CD1c-positive myeloid dendritic cell (primary cell): ENCODE measurements at regions not wholly inside any gene's neighbourhood (a gene's known extent, or its start where the extent isn't known, plus 50 kb on each side); places are given as distances from the start of the nearest gene placed in this dataset.

Source experiments
- DNase-seq: peaks from one replicate; pipeline ENCODE4 v3.0.0-alpha.2; 2016; ENCODE audit errors: extremely low spot score

DNA sequence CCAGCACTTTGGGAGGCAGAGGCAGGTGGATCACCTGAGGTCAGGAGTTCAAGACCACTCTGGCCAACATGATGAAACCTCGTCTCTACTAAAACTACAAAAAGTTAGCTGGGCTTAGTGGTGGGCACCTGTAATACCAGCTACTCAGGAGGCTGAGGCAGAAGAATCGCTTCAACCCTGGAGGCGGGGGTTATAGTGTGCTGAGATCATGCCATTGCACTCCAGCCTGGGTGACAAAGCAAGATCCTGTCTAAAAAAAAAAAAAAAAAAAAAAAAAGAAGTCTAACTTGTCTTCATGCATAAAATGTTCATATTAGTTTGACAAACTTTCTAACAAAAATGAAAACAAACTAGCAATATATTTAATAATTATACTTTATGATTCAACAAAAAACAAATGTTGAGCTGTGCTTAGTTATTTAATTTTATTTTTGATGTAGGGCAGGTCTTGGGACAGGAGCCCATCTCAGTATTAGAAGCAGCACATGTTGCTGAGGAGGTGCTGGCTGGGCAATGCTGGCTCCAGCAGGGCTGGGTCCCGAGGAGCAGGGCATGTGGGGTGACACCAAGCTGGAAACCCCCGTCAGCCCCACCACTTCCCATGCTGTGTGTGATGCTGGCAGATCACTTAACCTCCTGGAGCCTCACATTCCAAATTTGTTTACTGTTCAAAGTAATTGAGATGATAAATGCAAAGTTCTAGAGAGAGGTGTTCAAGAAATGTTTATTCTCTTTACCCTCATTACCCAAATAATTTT is 335.3 kb upstream of the KLF6 start:
- peak; percentile 49 for DNase-seq

DNA sequence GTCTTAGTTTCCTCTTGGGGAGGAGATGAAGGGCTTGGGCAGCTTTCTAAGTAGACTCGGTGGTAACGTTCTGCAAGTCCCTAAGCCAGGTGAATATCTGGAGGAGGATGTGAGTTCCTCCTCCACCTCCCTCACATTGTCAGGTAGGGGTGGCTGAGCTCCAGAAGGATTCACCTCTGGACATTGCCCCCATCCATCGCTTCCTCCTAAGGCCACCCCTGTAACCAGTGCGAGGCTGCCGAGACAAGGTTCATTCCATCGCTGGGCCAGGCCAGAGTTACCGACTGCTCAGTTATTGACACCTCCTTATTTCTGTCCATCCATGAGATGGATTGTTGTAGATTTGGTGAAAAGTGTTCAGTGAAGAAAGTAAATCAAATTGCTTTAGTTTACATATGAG is 334.1 kb upstream of the KLF6 start:
- no peak for DNase-seq

DNA sequence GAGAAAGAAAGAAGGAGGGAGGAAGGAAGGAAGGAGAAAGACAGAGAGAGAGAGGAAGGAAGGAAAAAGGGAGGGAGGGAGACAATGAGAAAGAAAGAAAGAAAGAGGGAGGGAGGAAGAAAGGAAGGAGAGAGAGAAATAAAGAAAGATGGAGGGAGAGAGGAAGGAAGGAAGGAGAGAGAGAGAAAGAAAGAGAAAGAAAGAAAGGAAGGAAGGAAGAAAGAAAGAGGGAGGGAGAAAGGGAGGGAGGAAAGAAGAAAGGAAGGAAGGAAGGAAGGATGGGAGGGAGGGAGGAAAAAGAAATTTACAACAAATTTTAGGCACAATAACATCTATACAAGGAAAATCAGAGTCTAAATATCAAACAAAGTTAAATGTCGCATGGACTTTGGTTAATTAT is 332.6 kb upstream of the KLF6 start:
- no peak for DNase-seq

DNA sequence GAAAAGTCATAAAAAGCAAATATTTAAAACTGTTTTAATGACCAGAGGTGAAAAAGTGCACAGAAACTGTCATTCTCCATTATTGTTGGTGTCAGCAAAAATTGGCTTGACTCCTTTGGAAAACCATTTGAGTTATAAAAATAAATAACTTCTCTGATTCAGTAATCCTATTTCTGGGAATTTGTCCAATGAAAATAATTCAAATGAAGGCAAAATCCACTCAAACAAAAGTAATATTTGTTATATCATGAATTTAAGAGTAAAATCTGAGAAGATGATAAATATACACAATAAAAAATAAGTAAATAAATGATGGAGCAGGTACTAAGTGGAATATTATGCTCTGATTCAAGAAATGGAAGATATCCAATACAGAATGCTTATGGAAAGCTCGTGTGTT is 326.6 kb upstream of the KLF6 start:
- no peak for DNase-seq

DNA sequence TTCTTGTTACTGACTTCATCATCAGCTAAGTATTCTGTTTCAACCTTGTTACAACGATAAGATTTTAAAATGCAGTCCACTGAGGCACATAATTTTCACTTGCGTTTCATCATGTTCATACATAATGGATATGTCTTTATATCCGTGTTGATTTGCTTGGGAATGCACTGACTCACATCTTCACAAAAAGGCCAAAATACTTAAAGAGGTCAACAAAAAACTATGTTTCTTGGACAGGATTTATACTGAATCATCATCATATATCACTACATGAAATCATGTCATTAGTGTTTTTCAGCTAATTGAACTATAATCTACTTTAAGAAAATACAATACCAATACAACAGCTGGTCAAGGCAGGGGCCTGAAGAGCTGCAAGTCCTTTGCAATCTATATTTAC is 324.5 kb upstream of the KLF6 start:
- no peak for DNase-seq

DNA sequence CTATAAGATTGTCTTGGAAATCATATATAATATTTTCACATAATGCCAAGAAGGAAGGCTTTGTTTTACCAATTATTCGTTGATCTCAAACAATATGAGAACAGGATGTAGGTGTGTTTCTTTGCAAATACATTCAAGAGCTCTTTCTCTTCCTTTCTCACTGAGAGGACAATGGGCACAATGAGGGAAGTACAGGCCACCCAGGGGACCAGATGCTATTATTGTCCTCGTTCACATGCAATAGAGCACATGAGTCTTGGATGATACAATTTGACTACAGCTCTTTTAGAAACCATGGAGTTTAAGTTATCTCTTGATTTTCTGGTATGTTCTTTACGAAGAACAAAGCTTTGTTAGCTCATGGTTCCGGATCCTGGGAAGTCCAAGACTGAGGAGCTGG is 323.7 kb upstream of the KLF6 start:
- no peak for DNase-seq

DNA sequence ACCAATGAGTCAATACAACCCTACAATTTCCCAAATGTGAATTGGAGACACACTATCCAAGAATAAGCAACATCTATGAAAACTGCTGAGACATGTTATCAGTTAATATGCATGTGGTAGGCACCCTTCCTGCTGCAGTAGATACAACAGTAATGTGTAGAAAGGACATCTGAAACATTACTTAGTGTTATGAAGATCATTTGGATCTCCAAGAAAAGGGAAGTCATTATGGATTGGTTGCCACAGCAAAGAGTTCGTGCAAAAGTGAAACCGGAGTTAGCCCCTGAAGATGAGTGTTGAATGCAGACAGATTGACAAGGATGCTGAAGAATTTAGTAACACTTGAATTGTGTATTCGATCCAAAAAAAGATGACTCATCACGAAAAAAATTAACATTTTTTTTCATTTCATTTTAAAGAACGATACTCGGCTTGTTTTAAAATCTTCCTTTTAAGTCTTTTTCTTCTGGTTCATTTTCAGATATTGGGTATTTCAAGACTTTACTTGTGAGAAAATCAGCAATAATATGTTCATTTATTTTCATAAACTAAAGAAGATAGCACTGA is 322.4 kb upstream of the KLF6 start:
- peak; percentile 71 for DNase-seq

DNA sequence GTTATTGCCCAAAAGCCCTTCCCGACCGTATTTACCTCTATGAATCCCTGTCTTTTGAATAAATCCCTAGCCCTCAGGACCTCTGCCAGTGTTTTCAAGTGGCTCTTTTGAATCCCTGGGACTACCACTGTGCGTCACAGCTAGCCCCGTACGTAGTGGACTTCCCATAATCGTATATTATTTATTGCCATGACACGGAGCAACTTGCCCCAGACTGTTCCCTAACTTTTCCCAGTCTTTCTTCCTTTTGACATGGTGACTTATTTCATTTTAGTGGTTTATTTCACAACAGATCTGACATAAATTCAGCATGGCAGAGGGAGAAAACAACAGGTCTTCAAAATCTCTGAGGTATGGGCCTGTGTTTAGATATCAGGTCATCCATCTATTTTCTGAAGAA is 318.6 kb upstream of the KLF6 start:
- no peak for DNase-seq

DNA sequence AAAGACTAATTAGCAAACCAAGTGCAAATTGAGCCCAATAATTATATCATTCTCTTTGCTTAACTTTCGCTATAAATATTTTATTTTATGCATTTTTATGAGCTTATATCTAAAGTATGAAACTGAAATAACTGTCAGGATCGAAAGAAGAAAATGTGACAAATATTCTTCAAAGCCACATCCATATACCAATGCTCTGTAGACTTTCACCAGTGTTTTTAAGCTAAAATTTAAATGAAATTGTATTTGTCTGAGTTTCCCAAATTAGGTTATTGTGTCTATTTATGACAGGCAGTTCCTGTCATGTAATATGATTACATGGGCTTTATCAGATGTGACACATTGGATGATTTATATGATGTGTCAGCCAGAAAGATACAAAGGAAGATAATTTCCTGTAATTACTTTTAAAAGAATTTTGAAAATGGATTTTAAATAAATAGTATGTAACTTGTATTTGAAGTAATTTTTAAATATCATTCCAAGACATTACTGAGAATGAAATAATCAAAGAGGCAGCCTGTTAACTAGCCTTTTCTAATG is 317.9 kb upstream of the KLF6 start:
- DNase-seq, result no peak

DNA sequence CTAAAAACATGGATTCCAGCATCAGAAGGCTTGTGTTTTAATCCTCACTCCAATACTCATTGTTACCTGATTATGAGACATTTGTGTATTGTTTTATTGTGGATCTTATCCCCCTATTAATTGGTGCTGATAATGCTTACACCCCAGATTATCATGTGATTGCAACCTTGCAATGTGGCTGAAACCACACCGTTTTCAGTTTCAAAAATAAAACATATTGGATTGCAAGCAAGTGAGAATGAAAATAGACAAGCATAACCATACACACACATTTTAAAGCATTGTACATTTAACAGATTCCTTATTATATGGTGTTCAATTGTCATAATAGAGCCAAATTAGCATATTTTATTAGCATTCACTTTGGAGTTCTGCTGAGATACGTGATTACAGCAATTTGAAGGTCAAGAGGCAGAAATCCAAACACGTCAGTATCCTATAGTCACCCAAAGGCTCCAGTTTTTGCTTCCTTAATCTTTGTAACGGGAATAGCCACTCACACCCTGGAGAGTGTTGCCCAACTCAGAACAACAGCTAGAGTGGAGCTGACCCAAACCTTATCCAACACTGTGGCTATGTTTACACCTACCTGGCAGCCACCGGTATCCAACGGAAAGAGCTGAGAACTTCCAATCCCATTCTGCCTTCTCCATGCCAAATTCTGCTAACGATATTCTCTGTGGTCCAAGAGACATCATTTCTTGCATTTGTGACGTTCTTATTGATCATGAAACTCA is 317.1 kb upstream of the KLF6 start:
- DNase-seq, result no peak

DNA sequence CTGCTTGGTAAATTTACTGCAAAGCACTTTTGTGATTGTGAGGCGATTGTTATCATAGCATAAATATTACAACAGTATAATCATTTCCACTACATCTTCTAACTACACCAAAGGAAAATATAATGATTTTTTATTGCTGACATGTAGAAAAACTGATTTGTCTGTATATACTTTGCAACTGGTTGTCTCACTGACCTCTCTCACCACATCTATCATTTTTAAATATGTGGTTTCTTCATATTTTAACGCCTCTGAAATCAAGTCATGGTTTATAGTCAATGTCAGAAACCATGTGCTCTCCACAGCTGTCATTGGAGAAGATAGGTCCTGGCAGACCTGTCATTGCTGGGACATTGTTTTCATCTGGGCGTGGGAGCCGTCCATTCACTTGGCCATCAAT is 315.4 kb upstream of the KLF6 start:
- DNase-seq, result no peak

DNA sequence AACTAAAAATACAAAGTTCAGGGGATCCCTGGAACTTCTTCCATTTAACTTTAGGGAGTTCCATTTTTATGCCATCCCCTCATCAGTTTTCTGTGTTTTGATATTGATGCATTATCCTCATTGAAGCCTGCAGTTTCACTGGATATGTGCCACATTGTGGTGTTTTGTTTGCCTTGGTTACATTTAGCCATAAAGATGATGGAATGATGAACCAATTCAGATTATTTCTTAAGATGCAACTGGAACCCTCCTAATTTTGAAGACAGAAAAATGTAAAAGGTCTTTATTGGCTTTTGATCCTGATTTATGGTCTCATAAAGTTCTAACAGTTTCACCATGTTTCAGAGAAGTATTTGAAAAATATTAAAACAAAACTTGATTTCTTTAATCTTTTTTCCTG is 314.2 kb upstream of the KLF6 start:
- no peak for DNase-seq

DNA sequence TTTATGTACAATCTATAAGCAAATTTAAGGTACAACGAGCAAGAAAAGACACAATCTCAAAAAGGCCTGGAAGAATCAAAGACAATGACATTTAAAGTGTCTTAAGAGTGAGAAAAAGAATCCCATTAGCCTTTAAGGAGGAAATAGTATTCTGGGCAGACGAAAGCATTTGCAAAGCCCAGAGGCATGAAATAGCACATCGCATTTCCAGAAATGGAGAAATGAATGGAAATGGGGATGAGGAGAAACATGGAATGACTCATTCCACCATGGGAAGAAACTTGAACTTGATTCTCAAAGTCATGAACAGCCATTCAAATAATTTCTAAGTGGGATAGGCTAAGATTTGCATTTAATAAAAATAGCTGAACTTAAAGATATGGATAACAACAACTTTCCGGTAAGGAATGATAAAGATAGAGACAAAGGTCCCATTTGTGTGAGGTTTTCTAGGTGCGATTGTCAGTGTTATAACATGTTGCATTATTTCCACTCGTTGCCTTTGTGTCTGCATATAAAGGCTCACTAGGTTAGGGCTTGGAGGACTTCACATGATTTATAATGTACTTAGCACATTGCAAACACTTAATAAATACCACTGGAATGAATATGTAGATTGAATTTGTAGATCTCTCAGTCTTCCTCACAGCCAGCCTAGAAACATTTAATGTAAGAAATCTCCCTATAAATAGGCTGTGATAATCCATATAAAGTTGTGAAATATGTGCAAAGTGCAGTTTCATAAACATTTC is 310.3 kb upstream of the KLF6 start:
- DNase-seq, result no peak

DNA sequence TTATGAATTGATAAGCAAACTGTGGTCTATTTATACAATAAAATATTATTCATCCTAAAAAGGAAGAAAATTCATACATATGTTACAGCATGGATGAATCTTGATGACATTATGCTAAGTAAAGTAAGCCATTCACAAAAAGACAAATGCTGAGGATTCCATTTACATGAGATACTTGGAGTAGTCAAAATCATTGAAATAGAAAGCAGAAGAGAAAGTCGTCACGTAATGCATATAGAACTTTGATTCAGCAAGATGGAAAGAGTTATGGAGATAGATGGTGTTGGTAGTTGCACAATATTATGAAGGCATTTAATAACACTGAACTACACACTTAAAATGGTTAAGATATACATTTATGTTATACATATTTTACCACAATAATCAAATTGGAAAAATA is 309.7 kb upstream of the KLF6 start:
- DNase-seq, result peak; percentile 13

DNA sequence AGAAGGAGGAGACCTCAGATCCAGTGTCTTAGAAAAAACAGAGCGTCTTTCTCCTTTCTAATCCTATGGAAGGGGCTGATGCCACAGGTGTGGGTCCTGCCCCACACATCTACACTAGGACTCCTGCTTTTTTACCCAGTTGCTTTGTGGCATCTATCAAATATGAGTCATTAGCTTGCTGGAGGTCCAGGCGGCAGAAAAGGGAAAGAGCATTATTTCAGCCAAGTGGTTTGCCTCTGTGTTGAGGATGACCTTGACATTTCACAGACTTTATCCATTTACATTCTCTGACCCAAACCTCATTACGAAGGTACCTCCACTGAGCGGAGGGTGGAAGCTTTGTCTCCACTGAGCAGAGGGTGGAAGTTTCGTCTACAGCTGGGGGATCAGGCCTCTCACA is 308.4 kb upstream of the KLF6 start:
- DNase-seq, result no peak

DNA sequence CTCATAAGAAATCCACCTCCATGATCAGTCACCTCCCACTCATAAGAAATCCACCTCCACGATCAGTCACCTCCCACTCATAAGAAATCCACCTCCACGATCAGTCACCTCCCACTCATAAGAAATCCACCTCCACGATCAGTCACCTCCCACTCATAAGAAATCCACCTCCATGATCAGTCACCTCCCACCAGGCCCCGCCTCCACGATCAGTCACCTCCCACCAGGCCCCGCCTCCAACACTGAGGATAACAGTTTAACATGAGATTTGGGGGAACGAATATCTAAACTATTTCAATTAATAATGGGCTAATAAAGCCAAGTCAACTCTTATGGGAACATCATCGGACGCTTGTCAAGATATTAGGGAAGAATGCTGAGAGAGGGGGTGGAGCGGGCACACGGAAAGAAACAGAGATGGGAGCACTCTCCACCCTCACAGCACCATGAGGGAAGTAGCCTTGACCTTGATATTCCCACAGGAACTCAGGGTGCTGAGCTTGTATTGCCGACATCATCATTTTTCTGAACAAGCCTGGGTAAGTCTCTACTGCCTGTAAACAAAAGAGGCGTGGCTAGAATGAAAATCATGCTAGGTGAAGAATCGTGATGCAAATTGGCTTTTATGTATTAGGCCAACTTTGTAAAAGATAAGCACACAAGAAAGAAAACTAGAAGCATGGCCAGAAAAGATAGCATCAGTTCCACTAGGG is 303.5 kb upstream of the KLF6 start:
- no peak for DNase-seq

DNA sequence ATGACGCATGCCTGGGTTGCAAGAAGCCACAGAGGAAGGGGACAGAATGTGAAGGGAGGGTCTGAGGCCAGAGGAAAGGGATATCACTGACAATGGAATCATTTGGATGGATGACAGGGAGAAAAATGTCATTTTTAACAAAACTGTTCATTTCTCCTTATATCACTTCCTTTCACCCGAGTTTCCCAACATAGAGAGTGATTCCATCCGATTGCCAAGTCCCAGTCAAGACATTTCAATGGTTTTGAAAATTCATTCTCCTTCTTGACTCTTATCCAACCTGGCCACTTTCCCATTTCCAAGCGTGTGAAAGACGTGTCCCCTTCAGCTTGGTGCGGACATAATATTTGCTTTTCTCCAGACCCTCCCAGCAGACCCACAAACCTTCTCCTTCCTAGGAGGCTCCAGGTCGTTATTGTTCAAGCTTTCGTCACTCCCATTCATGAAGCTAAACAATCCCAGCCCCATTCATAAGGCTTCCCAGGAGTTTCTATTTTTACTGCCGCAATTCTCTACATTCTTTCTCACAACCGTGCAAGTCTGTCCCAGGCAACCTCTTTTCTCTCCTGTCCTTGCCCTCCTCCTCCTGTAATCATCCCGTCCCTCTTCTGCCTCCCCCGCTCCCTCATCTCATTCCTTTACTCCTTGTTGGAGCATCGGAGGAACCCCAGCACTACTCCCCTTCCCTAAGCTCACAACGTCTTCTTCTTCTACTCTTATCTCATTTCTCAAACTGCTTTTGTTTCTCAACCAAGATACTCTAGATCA is 301.3 kb upstream of the KLF6 start:
- DNase-seq, result no peak

DNA sequence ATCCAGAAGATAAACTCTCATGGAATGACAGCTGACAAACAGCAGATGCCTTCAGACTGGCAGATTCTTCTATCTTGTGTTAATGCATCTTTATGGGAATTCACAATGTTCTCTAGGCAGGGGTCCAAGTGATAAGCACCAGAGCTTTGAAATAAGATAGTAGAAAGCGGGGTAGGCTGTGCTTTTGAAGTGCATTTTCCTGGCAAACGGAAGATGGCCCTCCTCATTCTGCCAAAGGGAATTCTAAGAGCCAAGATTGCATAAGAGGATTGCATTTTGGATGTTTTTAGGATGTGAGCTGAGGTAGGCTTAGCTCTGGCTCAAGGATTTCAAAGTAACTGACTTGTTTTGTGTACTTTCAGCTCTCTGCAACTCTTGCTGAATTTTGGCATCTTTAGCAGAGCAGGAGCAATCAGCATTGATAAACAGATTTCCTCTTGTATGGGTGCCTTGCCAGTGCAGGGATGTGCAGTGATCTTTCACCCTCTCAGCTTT is 298.5 kb upstream of the KLF6 start:
- no peak for DNase-seq

DNA sequence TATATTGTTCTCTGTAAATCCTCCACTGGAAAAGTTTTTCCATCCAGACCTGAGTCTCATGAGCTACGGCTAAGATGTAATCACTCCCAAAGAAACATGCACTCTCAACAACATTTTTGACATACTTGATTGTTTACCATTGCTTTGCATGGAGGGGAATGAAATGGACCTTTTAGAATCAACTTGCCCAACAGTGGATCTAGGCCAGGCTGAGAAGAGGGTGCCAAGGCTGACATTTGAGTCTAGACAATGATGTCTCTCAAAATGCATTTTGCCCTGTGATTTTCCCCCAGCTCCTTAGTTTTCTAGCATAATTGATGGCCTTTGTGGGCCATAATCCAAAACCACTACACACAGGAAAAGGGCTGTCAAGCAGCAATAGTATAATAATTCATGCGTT is 297.9 kb upstream of the KLF6 start:
- DNase-seq, result no peak

DNA sequence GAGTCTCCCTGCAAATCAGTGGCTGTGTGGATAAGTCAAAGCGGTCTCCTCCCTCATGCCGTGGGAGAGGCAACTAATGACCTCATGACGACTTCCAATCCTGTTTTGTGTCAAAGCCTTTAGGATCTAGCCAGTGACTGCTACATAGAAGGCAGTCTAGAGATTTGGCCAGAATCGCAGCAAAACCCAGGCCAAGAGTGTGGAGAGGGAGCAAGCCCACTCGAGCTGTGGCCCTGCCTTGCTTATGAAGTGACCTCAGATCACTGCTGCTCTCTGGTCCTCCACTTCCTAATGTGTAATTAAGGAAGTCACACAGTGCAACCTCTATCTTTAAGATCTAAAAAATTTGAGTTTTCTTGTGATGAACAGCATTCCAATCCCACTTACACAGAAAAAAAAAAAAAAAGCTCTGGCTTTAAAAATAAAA is 296.7 kb upstream of the KLF6 start:
- DNase-seq, result no peak
